Eye (tissue), 1 donor: ENCODE measurements at regions not wholly inside any gene's neighbourhood (a gene's known extent, or its start where the extent isn't known, plus 50 kb on each side); places are given as distances from the start of the nearest gene placed in this dataset.
"Not testable (repeated sequence)": the region's sequence is repeated elsewhere in the genome, so short reads cannot be mapped to it uniquely, and the experiment has no call there.

Experiments
- DNase-seq: peaks from one replicate; pipeline ENCODE4 v3.0.0-alpha.2; 2015

DNA sequence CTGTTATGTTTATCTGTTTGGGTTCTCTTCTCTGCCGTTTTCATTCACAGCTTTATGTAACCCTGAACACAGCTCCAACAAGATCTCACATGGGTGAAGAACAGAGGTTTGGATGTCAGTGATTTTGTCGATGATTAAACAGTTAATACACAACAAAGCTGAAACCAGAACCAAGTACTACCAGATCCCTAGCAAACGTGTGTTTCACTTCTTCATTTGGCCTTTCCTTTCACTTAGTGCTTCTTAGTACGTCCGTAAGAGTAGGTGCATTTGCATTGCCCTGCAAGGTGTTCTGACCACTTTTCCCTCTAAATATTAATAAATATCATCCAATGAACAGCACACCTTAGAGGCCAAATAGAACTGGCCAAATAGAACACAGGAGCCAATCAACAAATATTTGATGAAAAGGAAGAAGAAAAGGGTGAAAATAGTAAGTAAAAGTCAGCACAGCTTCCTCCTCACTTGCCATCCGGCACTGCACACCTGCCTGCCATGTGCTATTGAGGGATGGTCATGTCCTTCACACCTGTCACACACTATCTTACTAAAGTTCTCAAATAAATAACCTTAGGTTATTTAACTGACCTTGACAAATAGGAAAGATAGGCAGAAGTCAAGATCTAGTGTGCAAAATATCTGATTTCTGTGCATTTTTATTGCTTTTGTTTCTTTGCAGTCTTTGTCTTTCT, 252.6 kb upstream of the ANKRD30A start:
- DNase-seq: no peak

DNA sequence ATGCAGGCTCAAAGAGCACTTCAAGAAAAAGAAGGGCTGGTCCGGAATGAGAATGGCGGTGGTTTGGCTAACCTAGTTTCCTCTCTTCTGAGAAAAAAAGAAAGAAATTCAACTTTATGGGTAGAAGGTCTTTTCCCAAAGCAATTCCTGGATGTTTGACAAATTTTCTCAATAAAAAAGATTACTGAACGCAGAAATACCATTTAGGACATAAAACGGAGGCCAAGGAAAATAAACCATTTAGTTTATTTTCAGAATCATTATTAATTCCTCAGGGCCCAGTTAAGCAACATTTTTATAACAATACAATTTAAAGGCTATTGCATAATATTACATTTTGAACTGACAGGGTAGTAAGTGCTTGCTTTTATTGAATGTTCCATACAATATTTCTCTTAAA, 284.6 kb upstream of the ANKRD30A start:
- no peak for DNase-seq

- no peak for DNase-seq
These were observed 288.0 kb upstream of the ANKRD30A start for GRCh38 chr10:36837416-36837815.

DNA sequence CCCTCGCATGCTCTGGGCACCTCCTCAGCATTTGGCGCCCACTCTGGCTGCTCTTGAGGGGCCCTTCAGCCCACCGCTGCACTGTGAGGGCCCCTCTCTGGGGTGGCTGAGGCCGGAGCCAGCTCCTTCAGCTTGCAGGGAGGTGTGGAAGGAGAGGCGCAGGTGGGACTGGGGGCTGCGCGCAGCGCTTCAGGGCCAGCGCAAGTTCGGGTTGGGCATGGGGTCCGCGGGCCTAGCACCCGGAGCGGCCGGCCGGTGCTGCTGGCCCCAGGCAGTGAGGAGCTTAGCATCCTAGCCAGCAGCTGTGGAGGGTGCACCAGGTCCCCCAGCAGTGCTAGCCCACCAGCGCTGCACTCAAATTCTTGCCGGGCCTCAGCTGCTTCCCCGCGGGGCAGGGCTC, 305.6 kb upstream of the ANKRD30A start:
- DNase-seq: no peak

DNA sequence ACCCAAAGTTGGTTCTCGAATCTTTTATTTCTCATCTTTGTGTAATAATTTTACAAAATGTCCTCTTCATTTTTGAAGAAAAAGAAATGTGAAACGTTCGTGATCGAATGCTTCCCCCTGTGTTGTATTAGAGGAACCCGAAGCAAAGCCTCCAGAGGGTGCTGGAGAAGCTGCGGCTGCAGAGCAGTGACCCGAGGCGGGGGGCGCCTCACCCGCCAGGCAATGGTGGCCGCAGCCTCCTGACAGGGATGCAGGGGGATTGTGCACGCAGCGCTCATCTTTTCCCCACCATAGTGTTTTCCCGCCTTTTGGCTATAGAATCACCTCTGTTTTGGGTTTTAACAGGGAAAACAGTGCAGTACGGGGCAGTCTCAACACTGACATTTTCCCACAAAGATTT, 307.5 kb upstream of the ANKRD30A start:
- DNase-seq: no peak

DNA sequence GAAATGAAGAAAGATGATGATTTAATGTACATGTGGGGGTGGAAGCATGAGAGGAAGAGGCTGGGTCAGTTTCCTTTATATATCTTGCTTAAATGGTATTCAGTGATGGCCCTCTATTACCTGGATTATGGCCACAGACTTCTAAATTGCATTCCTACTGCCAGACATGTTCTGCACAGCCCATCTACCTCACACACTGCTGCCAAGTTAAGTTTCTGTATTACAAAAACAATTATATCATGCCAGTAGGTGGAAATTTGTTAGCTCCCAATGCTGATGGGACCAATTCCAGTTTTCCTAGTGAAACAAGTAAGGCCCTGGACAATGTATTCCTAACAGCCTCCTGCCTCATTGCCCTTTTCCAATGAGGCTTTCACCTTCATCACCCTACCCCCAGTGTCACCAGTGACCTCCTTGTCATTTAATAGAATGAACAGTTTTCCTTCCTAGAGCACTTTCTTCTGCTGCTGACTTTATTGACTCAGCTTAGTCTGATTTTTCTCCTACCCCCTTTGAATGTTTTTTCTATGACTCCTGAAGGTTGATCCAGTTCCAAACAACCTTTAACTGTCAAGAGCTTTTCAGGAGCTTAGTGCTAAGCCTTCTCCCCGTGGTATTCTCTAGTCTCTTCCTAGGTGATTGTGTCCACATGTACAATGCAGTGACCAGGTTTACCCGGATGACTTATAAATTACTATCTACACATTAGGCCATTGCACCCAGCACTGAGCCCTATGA, 316.6 kb upstream of the ANKRD30A start:
- no peak for DNase-seq

GRCh38 chr10:36803229-36803628, 322.2 kb upstream of the ANKRD30A start:
- DNase-seq: no peak

GRCh38 chr10:36802490-36803153, 322.8 kb upstream of the ANKRD30A start:
- peak; percentile 72 for DNase-seq

DNA sequence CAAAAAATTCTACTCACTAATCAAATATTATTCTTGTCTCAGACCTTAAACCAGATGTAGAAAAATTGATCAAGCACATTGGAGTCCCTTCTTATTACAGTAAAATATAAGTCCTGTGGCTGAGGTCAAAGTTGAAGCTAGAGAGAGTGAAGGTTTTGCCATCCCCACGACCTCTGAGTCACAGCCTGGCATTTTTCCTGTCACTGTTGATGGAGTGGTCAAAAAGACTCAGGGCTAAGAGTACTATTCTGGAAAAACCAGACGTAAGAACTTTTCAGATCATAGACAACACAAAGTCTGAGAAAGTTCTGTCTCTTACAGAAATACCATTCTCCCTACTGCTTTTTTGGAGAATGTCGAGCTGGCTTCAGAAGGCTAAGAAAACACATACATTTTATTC, 323.7 kb upstream of the ANKRD30A start:
- DNase-seq: no peak

DNA sequence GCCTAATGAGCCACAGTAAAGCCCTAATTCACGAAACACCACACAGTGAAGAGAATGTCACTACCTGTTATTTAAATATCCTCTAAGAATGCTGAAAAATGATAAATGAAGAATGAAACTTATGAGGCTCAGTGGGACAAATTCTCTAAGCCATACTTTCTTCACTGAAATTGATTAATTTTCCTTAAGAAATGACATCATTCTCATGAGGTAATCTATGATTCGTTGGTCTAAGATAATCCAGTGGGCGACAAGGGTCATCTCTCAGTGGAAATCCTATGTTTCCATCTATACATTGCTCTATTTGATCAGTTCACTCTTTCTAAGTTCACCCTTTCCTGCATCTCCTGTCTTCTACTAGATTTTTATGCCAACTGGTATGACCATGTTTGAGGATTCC, 330.4 kb upstream of the ANKRD30A start:
- no peak for DNase-seq

DNA sequence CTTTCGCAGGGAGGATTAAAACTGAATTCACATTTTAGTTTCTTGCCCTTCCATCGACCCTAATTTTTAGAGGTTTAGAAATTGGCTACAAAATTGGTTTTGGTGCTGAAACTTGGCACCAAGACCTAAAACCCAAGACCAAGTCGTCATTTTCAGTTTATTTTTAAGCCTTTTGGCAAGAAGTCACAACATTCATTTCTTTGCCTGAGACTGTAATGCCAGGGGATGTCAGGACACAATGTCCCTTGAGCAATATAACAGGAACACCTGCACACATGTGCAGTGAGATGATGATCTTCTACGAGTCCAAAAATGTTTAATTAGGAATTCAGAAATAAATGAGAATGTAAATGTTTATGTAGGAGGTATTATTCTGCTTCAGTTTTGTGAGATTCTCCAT, 335.4 kb upstream of the ANKRD30A start:
- no peak for DNase-seq

DNA sequence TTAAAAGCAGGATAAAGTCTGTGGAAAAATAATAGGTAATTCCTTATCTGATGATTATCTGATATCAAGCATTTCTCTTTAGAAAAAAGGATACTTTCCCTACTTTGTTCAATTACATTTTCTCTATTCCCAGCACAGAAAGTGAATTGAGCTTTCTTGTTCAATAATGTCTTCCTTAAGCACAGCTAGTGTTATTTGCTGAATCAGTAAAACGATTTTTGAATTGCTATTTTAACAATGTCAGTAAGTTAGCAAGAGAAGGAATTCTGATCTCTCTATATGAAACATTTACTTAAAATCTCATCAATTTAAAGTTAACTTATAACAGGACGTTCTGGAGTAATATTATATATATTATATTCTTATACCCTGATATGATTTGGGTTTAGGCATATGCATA, 337.2 kb upstream of the ANKRD30A start:
- no peak for DNase-seq

GRCh38 chr10:36783400-36783799, 342.0 kb upstream of the ANKRD30A start:
- DNase-seq: no peak

DNA sequence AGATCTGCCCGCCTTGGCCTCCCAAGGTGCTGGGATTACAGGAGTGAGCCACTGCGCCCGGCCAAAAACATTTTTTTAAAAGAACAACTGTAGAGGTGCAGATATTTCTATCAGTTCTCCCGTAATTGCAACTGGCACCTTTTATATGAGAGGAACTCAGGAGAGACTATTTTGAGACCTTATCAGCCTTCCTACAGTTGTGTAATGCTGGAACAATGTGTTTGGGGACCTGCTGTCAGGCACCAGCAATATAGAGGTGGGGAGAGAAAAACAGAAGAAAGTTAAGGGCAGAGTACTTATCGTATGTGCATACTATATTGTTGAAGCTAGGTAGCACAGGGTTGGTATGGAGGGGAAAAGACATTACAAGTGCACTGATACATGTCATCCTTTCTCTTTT, 343.8 kb upstream of the ANKRD30A start:
- no peak for DNase-seq

DNA sequence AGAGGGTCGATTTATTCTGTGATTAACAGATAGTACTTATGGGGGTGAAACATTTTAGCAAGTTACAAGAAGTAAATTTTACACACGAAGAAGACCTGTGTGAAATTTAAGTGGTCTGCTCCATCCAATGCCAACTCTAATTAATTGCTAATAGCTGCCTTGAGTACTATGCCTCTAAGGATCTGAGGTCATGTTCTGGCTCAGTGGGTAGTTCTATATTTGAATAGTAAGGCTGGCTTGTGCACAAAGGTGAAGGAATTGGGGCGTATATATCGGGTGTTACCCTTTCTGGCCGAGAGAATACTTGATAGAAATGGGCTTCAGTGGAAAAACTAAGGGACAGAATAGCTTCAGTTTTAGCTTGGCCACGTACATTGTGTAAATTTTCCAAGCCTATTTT, 345.2 kb upstream of the ANKRD30A start:
- DNase-seq: peak; percentile 65

DNA sequence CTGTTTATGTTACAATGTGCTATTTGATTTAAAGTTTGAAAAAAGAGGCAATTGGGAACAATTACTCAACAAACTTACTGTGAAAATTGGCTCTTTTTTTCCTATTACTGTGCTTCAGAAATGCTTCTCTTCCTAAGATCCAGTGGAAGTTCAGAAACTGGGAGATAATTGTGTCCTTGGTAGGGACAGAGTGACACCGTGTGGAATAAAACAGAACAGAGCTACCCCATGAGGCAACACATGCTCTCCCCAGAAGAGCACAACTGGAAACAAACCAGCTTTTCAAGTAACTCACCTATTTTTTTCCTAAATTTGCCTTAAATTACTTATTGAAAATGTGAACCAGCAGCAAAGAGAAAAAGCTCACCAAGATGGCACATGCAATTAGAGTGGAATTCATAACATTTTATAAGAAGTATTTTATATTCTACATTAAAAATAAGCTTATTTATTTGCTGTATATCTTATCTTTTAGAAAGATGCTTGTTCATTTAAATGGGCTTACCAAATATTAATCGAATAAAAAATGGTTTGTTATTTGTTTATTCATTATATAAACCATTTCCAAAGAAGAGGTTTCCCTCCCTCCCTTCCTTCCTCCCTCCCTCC, 346.1 kb upstream of the ANKRD30A start:
- DNase-seq: peak; percentile 94

DNA sequence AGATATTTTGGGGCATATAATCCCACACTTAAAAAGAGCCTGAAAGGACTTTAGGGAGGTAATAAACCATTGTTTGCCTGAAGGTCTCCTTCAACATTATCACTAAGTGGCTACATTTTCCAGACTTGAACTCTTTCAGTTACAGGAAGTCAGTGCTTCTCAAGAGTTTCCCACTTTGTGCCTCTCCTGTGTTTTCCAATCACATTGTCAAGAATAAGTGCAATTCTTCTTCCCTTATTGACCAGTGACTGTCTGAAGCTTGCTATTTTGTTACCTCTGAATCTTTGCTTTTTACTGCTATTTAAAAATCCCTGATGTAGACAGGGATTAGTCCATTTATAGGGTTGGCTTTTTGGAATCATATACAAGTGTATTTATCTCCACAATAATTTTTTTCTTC, 346.7 kb upstream of the ANKRD30A start:
- DNase-seq: no peak

GRCh38 chr10:36773652-36774051, 351.7 kb upstream of the ANKRD30A start:
- no peak for DNase-seq

- no peak for DNase-seq
These were observed 353.7 kb upstream of the ANKRD30A start for GRCh38 chr10:36771725-36772124.

DNA sequence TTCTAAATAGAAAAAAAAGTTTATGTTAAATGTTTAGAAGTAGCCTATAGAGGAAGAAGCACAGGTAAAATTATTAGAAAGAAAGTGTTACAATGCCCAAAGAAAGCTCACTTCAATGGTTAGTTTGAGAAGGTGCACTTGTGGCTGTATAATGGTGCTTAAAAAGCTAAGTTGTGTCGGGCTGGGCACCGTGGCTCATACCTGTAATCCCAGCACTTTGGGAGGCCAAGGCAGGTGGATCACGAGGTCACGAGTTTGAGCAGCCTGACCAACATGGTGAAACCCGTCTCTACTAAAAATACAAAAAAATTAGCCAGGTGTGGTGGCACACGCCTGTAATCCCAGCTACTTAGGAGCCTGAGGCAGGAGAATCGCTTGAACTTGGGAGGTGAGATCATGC, 355.7 kb upstream of the ANKRD30A start:
- not testable (repeated sequence) for DNase-seq

GRCh38 chr10:36766940-36767339, 358.5 kb upstream of the ANKRD30A start:
- peak; percentile 69 for DNase-seq

DNA sequence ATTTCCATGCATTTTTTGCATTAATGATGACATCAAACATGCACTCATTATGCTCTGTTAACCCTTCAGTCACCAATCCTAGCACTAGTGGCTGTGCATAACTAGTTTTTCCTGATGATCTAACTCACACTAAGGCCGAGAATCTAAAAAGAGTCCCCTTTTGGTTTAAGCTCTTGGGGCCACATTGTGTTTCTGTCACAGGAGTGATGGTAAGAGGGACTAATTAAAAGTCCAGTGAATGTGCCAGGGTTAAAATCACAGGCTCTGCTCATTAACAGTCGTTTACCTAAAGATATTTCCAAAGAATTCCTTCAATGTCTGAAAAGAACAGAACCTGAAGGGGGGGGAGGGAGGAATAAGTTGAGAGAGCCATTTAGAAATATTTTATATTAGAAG, 359.0 kb upstream of the ANKRD30A start:
- peak; percentile 37 for DNase-seq

DNA sequence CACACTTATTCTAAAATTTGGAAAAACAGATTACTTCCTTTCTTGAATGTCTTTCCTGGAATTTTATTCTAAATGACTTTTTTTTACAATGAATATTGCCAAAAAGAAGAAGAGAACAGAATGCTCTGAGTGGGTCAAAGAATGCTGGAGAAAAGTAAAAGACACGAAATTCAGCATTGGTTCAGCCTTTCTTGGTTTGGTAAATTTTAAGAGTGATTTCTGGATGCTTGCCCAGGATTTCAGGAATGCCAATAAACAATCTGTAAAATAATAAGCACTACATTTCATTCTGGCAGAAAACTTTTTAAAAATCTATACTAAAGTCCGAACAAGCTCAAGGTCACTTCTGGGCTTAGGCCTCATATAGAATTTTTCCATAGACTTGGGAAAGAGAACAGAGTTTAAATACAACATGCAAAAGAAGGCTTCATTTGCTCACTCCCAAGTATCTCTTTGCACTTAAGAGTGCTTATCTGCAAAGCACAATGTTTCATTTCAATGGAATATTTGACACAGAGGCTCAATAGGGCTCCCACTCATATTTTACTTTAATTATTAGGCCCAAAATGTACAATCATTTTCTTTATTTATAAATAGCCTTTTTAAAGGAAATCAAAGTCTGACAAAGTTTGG, 359.5 kb upstream of the ANKRD30A start:
- peak; percentile 26 for DNase-seq
